ENCODE measurements at regions not wholly inside any gene's neighbourhood (a gene's known extent, or its start where the extent isn't known, plus 50 kb on each side); places are given as distances from the start of the nearest gene placed in this dataset.
A peak's percentile ranks its signal among the peaks of the same experiment; 100 is the strongest.

DNA sequence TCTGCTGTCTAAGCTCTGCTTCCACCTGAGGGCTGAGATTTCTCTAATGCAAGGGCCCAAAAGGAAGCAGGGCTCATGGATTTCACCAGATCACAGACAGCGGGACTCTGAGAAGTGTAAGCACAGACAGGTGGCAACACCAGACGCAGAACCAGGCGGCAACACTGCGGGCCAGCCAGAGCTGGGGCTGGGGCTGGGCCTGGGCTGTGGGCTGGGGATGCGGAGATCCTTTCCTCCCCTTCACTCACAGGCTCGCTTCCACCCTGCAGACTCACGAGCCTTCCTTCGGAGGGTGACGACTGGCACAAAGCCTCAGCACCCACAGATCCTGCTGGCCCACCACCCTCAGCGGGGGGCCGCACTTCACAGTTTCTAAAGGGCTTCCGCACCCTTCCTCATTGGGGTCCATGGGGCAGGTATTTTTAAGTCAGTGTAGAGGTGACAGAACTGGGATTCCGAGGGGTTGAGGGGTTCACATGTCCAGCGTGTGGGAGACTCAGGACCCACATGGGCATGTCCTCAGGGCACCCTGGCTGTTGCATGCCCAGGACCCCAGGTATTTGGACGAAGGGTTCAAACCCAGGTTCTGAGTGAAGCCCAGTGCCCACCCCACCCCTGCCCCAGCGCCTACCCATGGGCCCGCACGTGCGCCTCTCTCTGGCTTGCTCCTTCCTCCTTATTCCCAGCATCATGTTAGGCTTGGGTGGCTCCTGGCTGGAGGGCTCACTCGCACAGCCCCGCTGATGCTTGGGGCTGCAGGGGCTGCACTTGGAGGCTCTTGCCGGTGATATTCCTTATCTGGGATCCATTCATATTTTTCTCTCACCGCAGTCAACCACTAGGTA lies 137.3 kb upstream of the GPR12 start:
- ATAC-seq (replicated peaks in 1 of 2) (no peak), DNase-seq (no peak)
- H3K9me3 Mint-ChIP-seq = no peaks in the 10 kb centered on the region
- H3K4me3 Mint-ChIP-seq = no peak overlapping the region
- no peak overlapping the region for H3K27ac Mint-ChIP-seq
- no peaks in the 10 kb centered on the region for H3K36me3 Mint-ChIP-seq (ENCODE audit: insufficient read depth in 2 of 2)
- H3K4me1 Mint-ChIP-seq (ENCODE audit: low read depth) = no peaks in the 10 kb centered on the region
- H3K27me3 Mint-ChIP-seq (ENCODE audit: low read depth) = peaks cover 7% of the 10 kb centered on the region

DNA sequence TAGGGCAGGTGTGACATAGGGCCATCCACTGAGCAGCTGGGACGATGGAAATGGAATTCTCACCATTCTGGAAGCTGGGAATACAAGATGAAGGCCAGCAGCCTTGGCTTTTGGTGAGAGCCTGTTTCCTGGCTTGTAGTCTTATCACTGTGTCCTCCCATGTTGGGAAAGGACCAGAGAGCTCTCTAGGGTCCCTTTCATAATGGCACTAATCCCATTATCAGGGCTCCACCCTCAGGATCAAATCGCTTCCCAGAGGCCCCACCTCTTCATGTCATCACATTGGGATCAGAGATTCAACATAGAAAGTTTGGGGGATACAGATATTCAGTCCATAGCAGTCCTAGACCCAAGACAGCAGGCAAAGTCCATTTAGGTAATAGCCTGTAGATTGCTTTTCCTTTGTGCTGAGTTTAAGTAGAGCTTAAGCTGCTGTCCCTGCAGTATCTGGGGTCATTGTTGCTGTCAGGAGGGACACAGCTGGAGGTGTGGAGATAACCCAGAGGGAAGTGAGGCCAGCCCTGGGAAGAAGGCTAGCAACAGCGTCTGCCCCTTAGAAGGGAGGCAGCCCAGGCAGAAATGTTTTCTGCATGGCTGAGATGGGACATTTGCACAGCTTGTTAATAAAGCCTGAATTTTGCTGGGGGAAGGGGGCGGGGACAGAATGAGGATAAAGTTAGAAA lies 136.5 kb upstream of the GPR12 start:
- no peak overlapping the region for H3K27ac Mint-ChIP-seq
- H3K4me3 Mint-ChIP-seq = no peak overlapping the region
- H3K27me3 Mint-ChIP-seq (ENCODE audit: low read depth) = peaks cover 7% of the 10 kb centered on the region
- DNase-seq (no peak), ATAC-seq (replicated peaks in 1 of 2) (no peak)
- H3K9me3 Mint-ChIP-seq = no peaks in the 10 kb centered on the region
- no peaks in the 10 kb centered on the region for H3K4me1 Mint-ChIP-seq (ENCODE audit: low read depth)
- H3K36me3 Mint-ChIP-seq (ENCODE audit: insufficient read depth in 2 of 2) = no peaks in the 10 kb centered on the region

DNA sequence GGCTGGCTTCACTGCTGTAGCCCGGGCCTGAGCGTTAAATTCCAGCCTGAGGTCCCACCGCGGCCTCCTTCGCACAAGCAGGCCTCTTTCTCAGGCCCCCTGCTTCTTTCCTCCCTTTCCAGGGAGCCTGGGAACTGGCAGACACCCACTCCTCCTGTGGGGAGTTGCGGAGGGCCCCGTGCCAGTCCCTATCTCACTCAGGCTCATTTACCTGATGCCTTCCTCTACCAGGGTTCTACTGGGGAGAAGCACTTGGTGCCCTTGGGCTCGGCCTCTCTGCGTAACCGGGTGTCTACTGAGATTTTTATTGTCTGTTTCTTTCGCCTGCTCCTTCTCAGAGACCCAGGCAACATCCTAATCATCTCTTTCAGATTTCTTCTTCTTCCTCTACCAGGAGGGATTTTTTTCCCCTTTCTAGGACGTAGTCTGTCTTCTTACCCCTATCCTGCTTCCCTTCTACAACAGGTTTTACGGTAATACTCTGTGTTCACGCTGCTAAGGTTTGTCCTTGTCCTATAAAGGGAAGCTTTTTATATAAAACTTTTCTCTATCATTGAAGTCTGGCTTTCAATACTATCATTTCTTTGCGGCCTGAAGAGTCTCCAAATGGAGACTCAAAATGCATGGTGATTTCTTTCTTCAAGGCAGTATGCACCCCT lies 135.4 kb upstream of the GPR12 start:
- ATAC-seq (replicated peaks in 1 of 2) = no peak
- no peak for DNase-seq
- Mint-ChIP-seq H3K4me1 (ENCODE audit: low read depth) (no peaks in the 10 kb centered on the region), H3K4me3 (no peak overlapping the region), H3K27ac (no peak overlapping the region), H3K36me3 (ENCODE audit: insufficient read depth in 2 of 2) (no peaks in the 10 kb centered on the region), H3K27me3 (ENCODE audit: low read depth) (peaks cover 7% of the 10 kb centered on the region), H3K9me3 (no peaks in the 10 kb centered on the region)

DNA sequence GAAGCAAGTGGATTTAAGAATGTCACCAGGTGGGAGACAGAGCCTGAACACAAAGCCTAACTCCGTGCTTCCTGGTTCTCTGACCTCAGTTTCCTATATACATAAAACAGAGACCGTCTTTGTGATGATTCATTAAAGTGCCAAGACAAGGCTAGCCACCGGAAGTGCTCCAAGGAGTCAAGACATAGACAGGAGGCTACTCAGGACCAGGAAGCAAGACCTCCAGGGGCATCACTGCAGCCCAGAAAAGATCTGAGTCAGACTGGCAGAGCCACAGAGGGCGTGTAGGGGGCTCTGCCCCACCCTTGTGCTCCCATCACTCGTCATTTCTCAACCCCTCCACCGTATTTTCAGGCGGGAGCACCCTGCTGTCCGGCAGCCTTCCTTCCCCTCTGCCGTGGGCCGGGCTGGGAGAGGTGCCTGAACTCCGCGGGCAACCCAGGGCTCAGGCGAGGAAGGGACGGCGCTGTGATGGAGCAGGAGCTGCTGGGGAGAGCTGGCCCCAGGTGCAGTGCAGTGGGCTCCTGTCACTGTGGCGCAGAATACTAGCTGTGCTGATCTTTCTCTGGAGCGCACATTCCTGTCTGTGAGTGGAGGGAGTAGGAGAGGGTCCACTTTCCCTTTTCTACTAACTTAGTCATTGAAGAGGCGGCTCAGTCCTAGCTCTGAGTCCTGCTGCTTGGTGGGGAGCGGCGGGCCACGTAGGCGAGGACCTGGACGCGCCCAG lies 134.7 kb upstream of the GPR12 start:
- no peak overlapping the region for H3K4me3 Mint-ChIP-seq
- H3K27me3 Mint-ChIP-seq (ENCODE audit: low read depth) = peaks cover 7% of the 10 kb centered on the region
- DNase-seq = no peak
- peaks cover 0 to 2% of the 10 kb centered on the region in 2 donors for H3K36me3 Mint-ChIP-seq (ENCODE audit: insufficient read depth in 2 of 2)
- peak in 1 of 2 donors; percentile 25 for ATAC-seq (replicated peaks in 1 of 2)
- no peak overlapping the region for H3K27ac Mint-ChIP-seq
- H3K9me3 Mint-ChIP-seq = no peaks in the 10 kb centered on the region
- H3K4me1 Mint-ChIP-seq (ENCODE audit: low read depth) = no peaks in the 10 kb centered on the region

DNA sequence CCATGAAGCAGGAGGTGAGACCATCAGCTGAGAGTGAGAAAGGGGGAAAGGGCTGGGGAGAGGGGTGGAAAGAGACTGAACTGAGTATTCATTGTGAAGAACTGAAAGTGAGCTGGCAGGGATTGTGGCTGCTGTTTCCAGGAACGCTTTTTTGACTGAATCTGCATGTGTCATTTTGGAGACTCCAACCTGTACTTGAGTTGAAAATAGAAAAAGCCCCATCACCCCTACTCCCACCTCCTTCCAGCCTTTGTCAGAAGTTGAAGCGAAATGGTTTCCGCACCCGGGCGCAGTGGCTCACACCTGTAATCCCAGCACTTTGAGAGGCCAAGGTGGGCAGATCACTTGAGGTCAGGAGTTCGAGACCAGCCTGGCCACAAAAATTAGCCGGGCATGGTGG lies 128.0 kb upstream of the GPR12 start:
- Mint-ChIP-seq H3K9me3 (peaks cover 0 to 3% of the 10 kb centered on the region in 2 donors), H3K4me3 (no peak overlapping the region), H3K27ac (no peak overlapping the region), H3K36me3 (ENCODE audit: insufficient read depth in 2 of 2) (peaks cover 0 to 2% of the 10 kb centered on the region in 2 donors), H3K27me3 (ENCODE audit: low read depth) (peaks cover 12% of the 10 kb centered on the region), H3K4me1 (ENCODE audit: low read depth) (no peaks in the 10 kb centered on the region)
- no peak for ATAC-seq (replicated peaks in 1 of 2)
- no peak for DNase-seq

DNA sequence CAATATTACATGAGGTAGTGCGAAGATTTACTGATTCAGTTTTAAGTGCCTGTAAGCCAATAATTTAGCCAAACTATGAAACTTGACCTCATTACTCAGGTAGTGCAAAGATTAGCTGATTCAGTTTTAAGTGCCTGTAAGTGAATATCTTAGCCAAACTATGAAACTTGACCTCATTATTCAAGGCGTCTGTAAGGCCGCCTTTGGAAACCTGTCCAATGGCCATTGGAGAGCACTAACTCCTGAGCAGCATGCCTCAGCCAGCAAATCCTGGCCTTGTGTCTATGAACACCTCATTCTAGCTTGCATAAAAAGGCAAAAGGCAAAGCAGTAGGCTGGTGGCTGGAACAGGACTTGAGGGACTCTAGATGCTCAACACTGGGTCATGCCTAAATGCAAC lies 127.0 kb upstream of the GPR12 start:
- Mint-ChIP-seq H3K4me3 (no peak overlapping the region), H3K27ac (no peak overlapping the region), H3K27me3 (ENCODE audit: low read depth) (peaks cover 10% of the 10 kb centered on the region), H3K9me3 (peaks cover 0 to 3% of the 10 kb centered on the region in 2 donors), H3K36me3 (ENCODE audit: insufficient read depth in 2 of 2) (peaks cover 0 to 2% of the 10 kb centered on the region in 2 donors), H3K4me1 (ENCODE audit: low read depth) (no peaks in the 10 kb centered on the region)
- ATAC-seq (replicated peaks in 1 of 2) = no peak
- no peak for DNase-seq

DNA sequence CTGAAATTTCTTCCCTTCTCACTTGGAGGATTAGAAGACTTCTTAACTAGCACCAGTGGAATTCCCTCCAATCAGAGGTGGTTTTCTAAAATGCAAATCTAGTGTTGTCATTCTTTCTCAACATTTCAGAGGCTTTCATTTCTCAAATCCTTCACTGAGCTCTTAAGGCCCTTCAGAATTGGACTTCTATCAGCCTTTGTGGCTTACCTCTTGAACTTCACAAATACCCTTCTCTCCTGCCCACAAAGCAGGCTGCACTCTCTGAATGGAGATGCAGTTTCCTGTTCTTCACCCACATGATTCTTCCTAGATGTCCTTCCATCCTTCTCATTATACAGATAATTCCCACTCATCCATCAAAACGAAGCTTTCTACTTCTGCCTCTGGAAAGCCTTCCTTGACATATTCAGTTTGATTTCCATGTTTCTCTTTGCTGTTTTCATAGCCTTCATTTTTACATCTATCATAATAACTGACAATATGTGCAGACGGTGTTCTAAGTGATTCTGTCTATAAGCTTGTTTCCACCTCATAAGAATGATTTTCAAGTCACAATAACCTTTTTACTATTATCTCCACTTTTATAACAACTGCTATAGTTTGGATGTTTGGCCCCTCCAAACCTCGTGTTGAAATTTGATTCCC lies 123.1 kb upstream of the GPR12 start:
- Mint-ChIP-seq H3K36me3 (ENCODE audit: insufficient read depth in 2 of 2) (no peaks in the 10 kb centered on the region), H3K27ac (no peak overlapping the region), H3K4me3 (no peak overlapping the region), H3K27me3 (ENCODE audit: low read depth) (peaks cover 10% of the 10 kb centered on the region), H3K4me1 (ENCODE audit: low read depth) (no peaks in the 10 kb centered on the region), H3K9me3 (peaks cover 0 to 3% of the 10 kb centered on the region in 2 donors)
- no peak for DNase-seq
- ATAC-seq (replicated peaks in 1 of 2) = no peak

DNA sequence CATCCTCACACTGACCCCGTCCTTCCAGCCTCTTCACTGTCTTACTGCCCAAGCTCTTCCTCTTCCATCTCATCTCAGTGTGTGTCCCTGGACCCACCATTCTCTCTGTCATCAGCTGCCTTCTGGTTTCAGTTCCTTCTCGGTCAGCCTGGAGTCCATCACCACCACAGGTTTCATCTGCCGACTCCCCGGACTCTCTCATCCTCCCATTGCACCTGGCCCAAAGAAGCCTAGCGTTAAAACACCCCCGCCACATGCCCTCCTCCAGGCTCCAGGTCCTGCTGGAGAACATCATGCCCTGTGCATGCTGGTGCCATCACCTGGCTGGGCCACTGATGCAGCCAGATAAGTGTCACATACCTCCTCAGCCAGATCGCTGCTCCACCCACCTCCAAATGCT lies 122.1 kb upstream of the GPR12 start:
- Mint-ChIP-seq H3K36me3 (ENCODE audit: insufficient read depth in 2 of 2) (no peaks in the 10 kb centered on the region), H3K4me1 (ENCODE audit: low read depth) (no peaks in the 10 kb centered on the region), H3K27me3 (ENCODE audit: low read depth) (peaks cover 16% of the 10 kb centered on the region), H3K9me3 (peaks cover 0 to 7% of the 10 kb centered on the region in 2 donors), H3K27ac (no peak overlapping the region), H3K4me3 (no peak overlapping the region)
- DNase-seq (no peak), ATAC-seq (replicated peaks in 1 of 2) (no peak)

DNA sequence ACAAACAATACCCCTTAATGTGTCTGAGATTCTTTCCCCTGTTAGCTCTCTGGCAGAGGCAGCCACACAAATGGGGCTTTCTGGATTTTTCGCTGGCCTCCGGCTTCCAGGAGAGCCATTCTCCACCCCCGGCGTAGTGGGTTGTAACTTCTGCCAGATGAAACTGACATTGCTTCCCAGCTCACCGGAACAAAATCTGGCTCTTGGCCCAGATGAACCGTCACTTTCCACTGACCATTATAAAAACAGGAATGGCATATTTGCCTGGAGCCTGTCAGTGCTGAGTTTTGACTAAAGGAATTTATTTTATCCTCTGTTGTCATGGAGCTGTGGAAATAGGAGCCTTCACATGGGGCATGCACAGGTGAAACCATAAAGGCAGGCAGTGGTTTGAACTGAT lies 120.6 kb upstream of the GPR12 start:
- Mint-ChIP-seq H3K4me1 (ENCODE audit: low read depth) (no peaks in the 10 kb centered on the region), H3K27me3 (ENCODE audit: low read depth) (peaks cover 14% of the 10 kb centered on the region), H3K27ac (no peak overlapping the region), H3K36me3 (ENCODE audit: insufficient read depth in 2 of 2) (no peaks in the 10 kb centered on the region), H3K9me3 (peaks cover 0 to 9% of the 10 kb centered on the region in 2 donors), H3K4me3 (no peak overlapping the region)
- DNase-seq (no peak), ATAC-seq (replicated peaks in 1 of 2) (no peak)

DNA sequence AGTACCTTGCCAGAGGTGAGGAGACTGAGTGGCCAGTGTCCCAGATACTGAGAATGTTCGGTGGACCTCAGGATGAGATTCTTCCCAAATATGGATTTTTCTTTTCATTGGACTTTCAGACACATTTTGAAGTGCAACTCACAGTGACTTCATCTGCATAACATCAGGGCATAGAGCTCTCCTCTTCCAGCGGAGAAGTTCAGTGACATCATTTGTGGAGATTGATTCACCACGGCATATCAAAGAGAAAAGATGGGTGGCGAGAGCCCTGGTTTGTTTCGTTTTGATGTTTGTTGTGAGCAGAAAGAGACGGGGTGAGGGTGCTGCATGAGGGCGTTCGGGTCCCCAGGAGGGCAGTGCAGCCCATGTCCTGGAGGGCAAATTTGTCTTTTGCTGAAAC lies 120.1 kb upstream of the GPR12 start:
- H3K4me1 Mint-ChIP-seq (ENCODE audit: low read depth) = no peaks in the 10 kb centered on the region
- no peak overlapping the region for H3K4me3 Mint-ChIP-seq
- H3K36me3 Mint-ChIP-seq (ENCODE audit: insufficient read depth in 2 of 2) = no peaks in the 10 kb centered on the region

DNA sequence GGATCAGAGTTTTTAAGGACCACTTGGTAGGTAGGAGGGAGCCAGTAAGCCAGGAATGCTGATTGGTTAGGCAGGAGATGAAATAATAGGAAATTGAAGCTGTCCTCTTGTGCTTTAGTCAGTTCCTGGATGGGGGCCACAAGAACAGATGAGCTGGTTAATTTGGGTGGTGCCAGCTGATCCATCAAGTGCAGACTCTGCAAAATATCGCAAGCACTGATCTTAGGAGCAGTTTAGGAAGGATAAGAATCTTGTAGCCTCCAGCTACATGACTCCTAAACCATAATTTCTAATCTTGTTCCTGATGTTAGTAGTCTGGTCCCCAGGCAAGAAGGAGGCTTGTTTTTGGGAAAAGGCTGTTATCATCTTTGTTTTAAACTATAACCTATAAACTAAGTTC lies 117.9 kb upstream of the GPR12 start:
- ATAC-seq (replicated peaks in 1 of 2) = no peak
- no peaks in the 10 kb centered on the region for H3K36me3 Mint-ChIP-seq (ENCODE audit: insufficient read depth in 2 of 2)
- no peak overlapping the region for H3K27ac Mint-ChIP-seq
- H3K4me3 Mint-ChIP-seq = no peak overlapping the region
- no peaks in the 10 kb centered on the region for H3K4me1 Mint-ChIP-seq (ENCODE audit: low read depth)
- no peak for DNase-seq
- H3K9me3 Mint-ChIP-seq = peaks cover 2 to 9% of the 10 kb centered on the region in 2 donors
- peaks cover 6% of the 10 kb centered on the region for H3K27me3 Mint-ChIP-seq (ENCODE audit: low read depth)

More for the DNA sequence above, 120.1 kb upstream of the GPR12 start:
- Mint-ChIP-seq H3K9me3 (peaks cover under 1 to 11% of the 10 kb centered on the region in 2 donors), H3K27ac (no peak overlapping the region), H3K27me3 (ENCODE audit: low read depth) (peaks cover 10% of the 10 kb centered on the region)
- ATAC-seq (replicated peaks in 1 of 2) (no peak), DNase-seq (no peak)

DNA sequence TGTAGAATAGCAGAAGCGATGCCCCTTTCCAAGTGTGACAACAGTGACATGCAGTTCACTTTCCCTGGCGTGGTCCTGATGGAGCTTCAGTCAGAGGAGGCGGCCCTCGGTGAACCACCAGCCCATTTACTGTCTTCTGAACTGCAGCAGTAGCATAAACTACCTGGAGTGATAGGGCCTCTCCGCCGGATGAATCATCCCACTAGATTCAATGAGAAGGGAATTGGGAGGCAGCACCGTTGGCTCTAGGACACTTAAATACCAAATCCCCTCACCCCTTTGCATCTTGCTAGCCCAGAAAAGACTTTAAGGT lies 112.8 kb upstream of the GPR12 start:
- Mint-ChIP-seq H3K9me3 (peaks cover 2 to 9% of the 10 kb centered on the region in 2 donors), H3K4me3 (no peak overlapping the region), H3K36me3 (ENCODE audit: insufficient read depth in 2 of 2) (no peaks in the 10 kb centered on the region), H3K4me1 (ENCODE audit: low read depth) (no peaks in the 10 kb centered on the region), H3K27me3 (ENCODE audit: low read depth) (peaks cover 6% of the 10 kb centered on the region), H3K27ac (no peak overlapping the region)
- no peak for ATAC-seq (replicated peaks in 1 of 2)
- DNase-seq = no peak

All from activated T-cell treated with anti-CD3 and anti-CD28 coated beads, Interleukin-2, amount 50 U/mL, for 72 hours (primary cell).